HG02642 (cell line): ENCODE measurements at regions not wholly inside any gene's neighbourhood (a gene's known extent, or its start where the extent isn't known, plus 50 kb on each side); places are given as distances from the start of the nearest gene placed in this dataset.

Source experiments
- ATAC-seq: cut with Tn5 transposase; IDR thresholded peaks from one replicate; pipeline ENCODE4 v1.9.1; 2021; ENCODE audit warnings: mild to moderate bottlenecking; ENCODE audit not compliant: unreplicated experiment, poor library complexity

GRCh38 chr16:85989863-85990643 lies 91.1 kb downstream of the IRF8 start:
- no peak for ATAC-seq

- ATAC-seq = no peak
These were observed 91.9 kb downstream of the IRF8 start for GRCh38 chr16:85990861-85991301.

GRCh38 chr16:85991425-85991824 lies 92.5 kb downstream of the IRF8 start:
- no peak for ATAC-seq

- no peak for ATAC-seq
These were observed 92.9 kb downstream of the IRF8 start for GRCh38 chr16:85991856-85992255.

GRCh38 chr16:85992359-85992758 lies 93.4 kb downstream of the IRF8 start:
- ATAC-seq = no peak

- ATAC-seq = no peak
These were observed 93.8 kb downstream of the IRF8 start for GRCh38 chr16:85992779-85993178.

- ATAC-seq = no peak
These were observed 95.8 kb downstream of the IRF8 start for GRCh38 chr16:85994492-85995490.

- no peak for ATAC-seq
These were observed 96.8 kb downstream of the IRF8 start for GRCh38 chr16:85995541-85996423.

GRCh38 chr16:85996843-85997242 lies 97.9 kb downstream of the IRF8 start:
- no peak for ATAC-seq

GRCh38 chr16:85998171-85998867 lies 99.4 kb downstream of the IRF8 start:
- ATAC-seq = no peak

GRCh38 chr16:85998868-85999729 lies 100.1 kb downstream of the IRF8 start:
- ATAC-seq = no peak

GRCh38 chr16:85999778-86000177 lies 100.8 kb downstream of the IRF8 start:
- no peak for ATAC-seq

GRCh38 chr16:86002178-86002900 lies 103.4 kb downstream of the IRF8 start:
- ATAC-seq = peak; percentile 69

GRCh38 chr16:86007524-86007923 lies 108.6 kb downstream of the IRF8 start:
- no peak for ATAC-seq

GRCh38 chr16:86010680-86011141 lies 111.7 kb downstream of the IRF8 start:
- ATAC-seq = no peak

- ATAC-seq = no peak
These were observed 112.6 kb downstream of the IRF8 start for GRCh38 chr16:86011532-86011931.

GRCh38 chr16:86012221-86012620 lies 113.3 kb downstream of the IRF8 start:
- no peak for ATAC-seq

- no peak for ATAC-seq
These were observed 114.9 kb downstream of the IRF8 start for GRCh38 chr16:86013867-86014266.
